ENCODE measurements at regions not wholly inside any gene's neighbourhood (a gene's known extent, or its start where the extent isn't known, plus 50 kb on each side); places are given as distances from the start of the nearest gene placed in this dataset.

DNA sequence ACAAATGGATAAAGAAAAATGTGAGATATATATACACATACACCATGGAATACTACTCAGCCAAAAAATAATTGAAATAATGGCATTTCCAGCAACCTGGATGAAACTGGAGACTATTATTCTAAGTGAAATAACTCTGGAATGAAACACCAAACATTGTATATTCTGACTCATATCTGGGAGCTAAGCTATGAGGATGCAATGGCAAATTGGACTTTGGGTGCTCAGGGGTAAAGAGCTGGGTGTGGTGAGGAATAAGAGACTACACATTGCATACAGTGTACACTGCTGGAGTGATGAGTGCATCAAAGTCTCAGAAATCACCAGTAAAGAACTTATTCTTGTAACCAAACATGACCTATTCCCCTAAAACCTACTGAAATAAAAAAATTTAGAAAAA is 636.0 kb upstream of the LRATD1 start:
- no peak overlapping the region for H2BK20ac ChIP-seq (ENCODE audit: low read length)
- no peaks in the 10 kb centered on the region for H3K4me1 ChIP-seq (replicated peaks in 1 of 4; ENCODE audit: control insufficient read depth in 3 of 4, insufficient read depth in 4 of 4, low read length in 3 of 4)
- FAIRE-seq: no peak
- H2BK5ac ChIP-seq (ENCODE audit: low read depth, low read length): no peak overlapping the region
- H3K27me3 ChIP-seq (replicated peaks in 1 of 4; ENCODE audit: control insufficient read depth in 3 of 4, extremely low read depth in 1 of 4, insufficient read depth in 3 of 4, low read length in 3 of 4): no peaks in the 10 kb centered on the region
- H3K4me2 ChIP-seq (ENCODE audit: insufficient read depth in 1 of 2, low read depth in 2 of 2, low read length in 2 of 2): no peak overlapping the region
- ChIA-PET POLR2A (ENCODE audit: partially characterized antibody) (no interaction called here), CTCF (ENCODE audit: partially characterized antibody) (no interaction called here)
- no peak overlapping the region for H2BK15ac ChIP-seq (ENCODE audit: low read length)
- H3K23ac ChIP-seq (ENCODE audit: insufficient read length): no peak overlapping the region
- no peaks in the 10 kb centered on the region for H3K36me3 ChIP-seq (ENCODE audit: control insufficient read depth in 2 of 4, insufficient read depth in 4 of 4, low read length in 3 of 4)
- H3K18ac ChIP-seq (ENCODE audit: extremely low read depth, low read length): no peak overlapping the region
- no peak for DNase-seq (ENCODE audit: low read depth in 1 of 2, low spot score in 2 of 2)
- no peaks in the 10 kb centered on the region for H3K79me2 ChIP-seq (ENCODE audit: control insufficient read depth in 1 of 2, insufficient read depth in 2 of 2, low read length in 2 of 2)
- no peak overlapping the region for H4K91ac ChIP-seq (replicated peaks; ENCODE audit: insufficient read length, low read length)
- no peak overlapping the region for H4K8ac ChIP-seq (ENCODE audit: extremely low read depth, insufficient read depth, low read length)
- H3K27ac ChIP-seq (ENCODE audit: low read depth, low read length): no peak overlapping the region
- TF ChIP-seq NRF1 (IDR thresholded peaks at IDR 0.05; ENCODE audit: low read depth, low read length): no peak
- no peak for TF ChIP-seq TCF12 (IDR thresholded peaks at IDR 0.05; ENCODE audit: low read depth, low read length)
- no peak for TF ChIP-seq SRF (IDR thresholded peaks at IDR 0.05; ENCODE audit: low read depth, low read length)
- TF ChIP-seq ASH2L (IDR thresholded peaks at IDR 0.05; ENCODE audit: low read length): no peak
- TF ChIP-seq SIN3A (conservative IDR thresholded peaks at IDR 0.05 in 1 of 2, IDR thresholded peaks at IDR 0.05 in 1 of 2; ENCODE audit: low read depth in 1 of 2, low read length in 2 of 2): no peak
- TF ChIP-seq EZH2 (IDR thresholded peaks at IDR 0.05; ENCODE audit: low read depth, low read length, severe bottlenecking): no peak
- TF ChIP-seq EGR1 (IDR thresholded peaks at IDR 0.05; ENCODE audit: borderline replicate concordance, low read depth, low read length): no peak
- TF ChIP-seq SP1 (IDR thresholded peaks at IDR 0.05; ENCODE audit: low read depth, low read length): no peak
- TF ChIP-seq CTBP2 (IDR thresholded peaks at IDR 0.05; ENCODE audit: borderline replicate concordance, insufficient read depth, insufficient read length, low read length): no peak
- TF ChIP-seq SUZ12 (IDR thresholded peaks at IDR 0.05; ENCODE audit: low read length): no peak
- no peak for TF ChIP-seq TEAD4 (IDR thresholded peaks at IDR 0.05; ENCODE audit: low read depth, low read length)
- no peak for TF ChIP-seq RNF2 (IDR thresholded peaks at IDR 0.05; ENCODE audit: borderline replicate concordance, low read depth, low read length, missing control alignments, poor library complexity, severe bottlenecking)
- no peak for TF ChIP-seq FOSL1 (IDR thresholded peaks at IDR 0.05; ENCODE audit: insufficient read depth, low read depth, low read length)
- no peaks in the 10 kb centered on the region for H3K9me3 ChIP-seq (ENCODE audit: insufficient read depth in 2 of 2, low read depth in 1 of 2, low read length in 1 of 2)
- no peaks in the 10 kb centered on the region for H4K20me1 ChIP-seq (replicated peaks in 1 of 2; ENCODE audit: control insufficient read depth in 1 of 2, insufficient read depth in 2 of 2, low read length in 2 of 2)
- H3K4ac ChIP-seq (replicated peaks; ENCODE audit: insufficient read length, low read depth, low read length): no peak overlapping the region
- H2BK120ac ChIP-seq (replicated peaks; ENCODE audit: low read depth, low read length): no peak overlapping the region
- H3K9ac ChIP-seq (replicated peaks in 1 of 4; ENCODE audit: extremely low read depth in 1 of 4, low read depth in 3 of 4, low read length in 3 of 4): no peak overlapping the region
- H2AFZ ChIP-seq (ENCODE audit: low read length): no peak overlapping the region
- H2AK5ac ChIP-seq (ENCODE audit: low read depth, low read length): no peak overlapping the region
- H4K5ac ChIP-seq (ENCODE audit: insufficient read length, low read depth, low read length): no peak overlapping the region
- no peak overlapping the region for H3K56ac ChIP-seq (replicated peaks; ENCODE audit: insufficient read length, low read depth, low read length)
- H3K79me1 ChIP-seq (ENCODE audit: low read depth, low read length): no peaks in the 10 kb centered on the region
- no peak overlapping the region for H3K4me3 ChIP-seq (ENCODE audit: extremely low read depth in 1 of 4, insufficient read depth in 2 of 4, low read depth in 3 of 4, low read length in 4 of 4)
- H2BK12ac ChIP-seq (ENCODE audit: low read depth, low read length): no peak overlapping the region
- no peaks in the 10 kb centered on the region for H3K23me2 ChIP-seq (ENCODE audit: low read depth, low read length)
- H3K14ac ChIP-seq (ENCODE audit: insufficient read length): no peak overlapping the region

All from H1 (cell line).